Activated CD8-positive, alpha-beta T cell treated with anti-CD3 and anti-CD28 coated beads for 36 hours (primary cell): ENCODE measurements at regions not wholly inside any gene's neighbourhood (a gene's known extent, or its start where the extent isn't known, plus 50 kb on each side); places are given as distances from the start of the nearest gene placed in this dataset.
"Not testable (repeated sequence)": the region's sequence is repeated elsewhere in the genome, so short reads cannot be mapped to it uniquely, and the experiment has no call there.

ENCODE experiments used
- ATAC-seq: fragments of 200-7000 bp; cut with Tn5 transposase; one replicate; pipeline ENCODE4 v1.10.0; 2021; ENCODE audit warnings: mild to moderate bottlenecking, moderate library complexity
- CTCF ChIA-PET: fragments of 350-600 bp; sonication (Branson Sonifier 250); formaldehyde crosslinking; loops from one replicate; lab custom pipeline; 2021; ENCODE audit warnings: antibody characterized with exemption; lab: Charles Lee
- POLR2A ChIA-PET: fragments of 350-600 bp; sonication (Branson Sonifier 250); formaldehyde crosslinking; loops from one replicate; lab custom pipeline; 2021; ENCODE audit warnings: antibody characterized with exemption; lab: Charles Lee
- DNase-seq: peaks from one replicate; pipeline ENCODE4 v3.0.0-alpha.2; 2020
- H3K27ac Mint-ChIP-seq: one replicate; pipeline ENCODE4 v1.8.0; 2021; ENCODE audit warnings: mild to moderate bottlenecking, mixed read lengths
- H3K27me3 Mint-ChIP-seq: one replicate; pipeline ENCODE4 v1.8.0; 2021; ENCODE audit warnings: mixed read lengths
- H3K36me3 Mint-ChIP-seq: one replicate; pipeline ENCODE4 v1.8.0; 2021; ENCODE audit warnings: low read depth, mixed read lengths
- H3K4me1 Mint-ChIP-seq: one replicate; pipeline ENCODE4 v1.8.0; 2021; ENCODE audit warnings: low read depth, mixed read lengths
- H3K4me3 Mint-ChIP-seq: one replicate; pipeline ENCODE4 v1.8.0; 2021; ENCODE audit warnings: mild to moderate bottlenecking, moderate library complexity, mixed read lengths
- H3K9me3 Mint-ChIP-seq: one replicate; pipeline ENCODE4 v1.8.0; 2021; ENCODE audit warnings: mixed read lengths
- CTCF ChIP-seq: fragments of 200-600 bp; IDR thresholded peaks from one replicate; pipeline ENCODE4 v1.8.0; 2022; ENCODE audit warnings: antibody characterized with exemption, mild to moderate bottlenecking
- intact Hi-C: fragments of 100-400 bp; cut with micrococcal nuclease; formaldehyde crosslinking; loops from one replicate; pipeline ENCODE4 v1.10.0; 2022

GRCh38 chr4:163710158-163710557 is 215.7 kb downstream of the TMA16 start:
- ChIA-PET POLR2A (no interaction called here), CTCF (no interaction called here)
- intact Hi-C loops, result no loop called here
- DNase-seq, result no peak
- Mint-ChIP-seq H3K4me3 (no peak overlapping the region), H3K27ac (no peak overlapping the region), H3K27me3 (no peaks in the 10 kb centered on the region), H3K9me3 (no peaks in the 10 kb centered on the region), H3K36me3 (no peaks in the 10 kb centered on the region), H3K4me1 (no peaks in the 10 kb centered on the region)
- ATAC-seq, result no peak
- no peak for TF ChIP-seq CTCF

DNA sequence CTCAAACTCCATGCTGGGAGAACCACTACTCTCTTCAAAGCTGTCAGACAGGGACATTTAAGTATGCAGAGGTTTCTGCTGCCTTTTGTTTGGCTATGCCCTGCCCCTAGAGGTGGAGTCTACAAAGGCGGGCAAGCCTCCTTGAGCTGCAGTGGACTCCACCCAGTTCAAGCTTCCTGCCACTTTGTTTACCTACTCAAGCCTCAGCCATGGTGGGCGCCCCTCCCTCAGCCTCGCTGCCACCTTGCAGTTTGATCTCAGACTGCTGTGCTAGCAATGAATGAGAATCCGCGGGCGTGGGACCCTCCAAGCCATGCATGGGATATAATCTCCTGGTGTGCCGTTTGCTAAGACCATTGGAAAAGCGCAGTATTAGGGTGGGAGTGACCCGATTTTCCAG is 230.0 kb downstream of the TMA16 start:
- DNase-seq, POLR2A ChIA-PET, H3K27ac Mint-ChIP-seq, H3K27me3 Mint-ChIP-seq, CTCF ChIA-PET, H3K9me3 Mint-ChIP-seq, H3K4me1 Mint-ChIP-seq, H3K4me3 Mint-ChIP-seq, intact Hi-C loops, ATAC-seq, H3K36me3 Mint-ChIP-seq: not testable (repeated sequence)

DNA sequence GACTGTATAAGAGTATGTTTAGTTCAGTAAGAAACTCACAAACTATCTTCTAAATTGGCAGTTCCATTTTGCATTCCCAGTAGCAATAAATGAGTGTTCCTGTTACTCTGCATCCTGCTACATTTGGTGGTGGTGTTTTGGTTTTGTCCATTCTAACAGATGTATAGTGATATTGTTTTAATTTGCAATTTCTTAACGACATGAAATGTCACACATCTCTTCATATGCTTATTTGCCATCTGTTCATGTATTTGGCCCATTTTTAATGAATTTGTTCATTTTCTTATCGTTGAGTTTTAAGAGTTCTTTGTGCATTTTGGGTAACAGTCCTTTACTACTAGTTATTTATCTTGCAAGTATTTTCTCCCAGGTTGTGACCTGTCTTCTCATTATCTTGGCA is 232.2 kb downstream of the TMA16 start:
- Mint-ChIP-seq H3K36me3 (no peaks in the 10 kb centered on the region), H3K27me3 (peaks cover 6% of the 10 kb centered on the region), H3K4me1 (no peaks in the 10 kb centered on the region), H3K27ac (no peak overlapping the region), H3K9me3 (no peaks in the 10 kb centered on the region), H3K4me3 (no peak overlapping the region)
- POLR2A ChIA-PET, result no interaction called here
- no peak for TF ChIP-seq CTCF
- no peak for ATAC-seq
- no peak for DNase-seq
- CTCF ChIA-PET, result no interaction called here
- intact Hi-C loops, result no loop called here

DNA sequence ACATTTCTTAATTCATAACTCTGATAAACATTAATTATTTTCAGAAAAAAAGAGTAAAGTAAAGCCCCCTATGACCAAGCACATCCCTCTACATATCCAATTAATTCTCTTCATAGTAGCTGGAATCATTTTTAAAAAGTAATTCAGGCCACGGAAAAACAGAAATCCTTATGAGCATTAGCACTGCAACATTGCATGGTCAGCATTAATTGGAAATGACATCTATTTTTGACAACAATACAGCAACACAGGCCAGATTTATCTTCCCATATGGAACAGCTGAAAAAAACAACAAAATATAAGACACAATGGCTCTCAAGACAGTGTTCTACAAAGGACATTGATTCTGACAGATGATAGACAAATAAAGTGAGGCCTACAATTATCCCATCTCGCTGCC is 236.6 kb downstream of the TMA16 start:
- DNase-seq (no peak), ATAC-seq (no peak)
- TF ChIP-seq CTCF, result no peak
- H3K27ac Mint-ChIP-seq, result no peak overlapping the region
- ChIA-PET POLR2A (no interaction called here), CTCF (interaction anchor here (0.9 to 1.0 kb wide), 2 partner anchors 12 to 176 kb away, joined by 3 read pairs; no protein-coding TSS in a partner anchor)
- no peaks in the 10 kb centered on the region for H3K36me3 Mint-ChIP-seq
- peaks cover 4% of the 10 kb centered on the region for H3K27me3 Mint-ChIP-seq
- H3K9me3 Mint-ChIP-seq, result no peaks in the 10 kb centered on the region
- intact Hi-C loops, result no loop called here
- H3K4me1 Mint-ChIP-seq, result no peaks in the 10 kb centered on the region
- H3K4me3 Mint-ChIP-seq, result no peak overlapping the region

GRCh38 chr4:163732473-163732872 is 238.0 kb downstream of the TMA16 start:
- intact Hi-C loops, result no loop called here
- Mint-ChIP-seq H3K4me1 (no peaks in the 10 kb centered on the region), H3K27me3 (peaks cover 2% of the 10 kb centered on the region), H3K36me3 (no peaks in the 10 kb centered on the region), H3K9me3 (no peaks in the 10 kb centered on the region), H3K27ac (no peak overlapping the region), H3K4me3 (no peak overlapping the region)
- ATAC-seq (no peak), DNase-seq (no peak)
- ChIA-PET CTCF (no interaction called here), POLR2A (no interaction called here)
- TF ChIP-seq CTCF, result no peak

DNA sequence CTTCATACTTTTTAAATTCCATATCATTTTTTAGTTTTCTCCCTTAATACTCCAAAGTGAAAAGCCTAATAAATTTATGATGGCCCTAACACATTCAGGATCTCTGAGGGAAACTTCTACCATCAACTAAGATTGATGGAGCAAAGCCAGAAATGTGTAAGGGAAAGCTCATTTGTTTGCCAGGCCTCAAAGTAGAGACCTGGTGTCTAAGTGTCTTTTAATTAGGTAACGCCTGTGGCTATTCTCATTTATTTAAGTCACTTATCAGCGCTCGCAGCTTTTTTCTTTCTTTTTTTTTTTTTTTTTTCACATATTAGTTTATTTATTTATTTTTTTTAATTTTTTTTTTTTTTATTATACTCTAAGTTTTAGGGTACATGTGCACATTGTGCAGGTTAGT is 242.4 kb downstream of the TMA16 start:
- DNase-seq, result no peak
- Mint-ChIP-seq H3K4me1 (no peaks in the 10 kb centered on the region), H3K9me3 (no peaks in the 10 kb centered on the region), H3K4me3 (no peak overlapping the region), H3K27ac (no peak overlapping the region), H3K36me3 (no peaks in the 10 kb centered on the region), H3K27me3 (no peaks in the 10 kb centered on the region)
- intact Hi-C loops, result no loop called here
- CTCF ChIA-PET, result no interaction called here
- TF ChIP-seq CTCF, result no peak
- ATAC-seq, result no peak
- POLR2A ChIA-PET, result no interaction called here

- CTCF ChIA-PET, H3K9me3 Mint-ChIP-seq, POLR2A ChIA-PET: not testable (repeated sequence)
Observed at GRCh38 chr4:163737846-163738245, 243.4 kb downstream of the TMA16 start.

More at GRCh38 chr4:163737846-163738245, 243.4 kb downstream of the TMA16 start:
- H3K36me3 Mint-ChIP-seq, DNase-seq, H3K4me3 Mint-ChIP-seq, H3K27me3 Mint-ChIP-seq, H3K27ac Mint-ChIP-seq, H3K4me1 Mint-ChIP-seq, intact Hi-C loops, ATAC-seq: not testable (repeated sequence)
